GM13976 (cell line): ENCODE measurements at regions not wholly inside any gene's neighbourhood (a gene's known extent, or its start where the extent isn't known, plus 50 kb on each side); places are given as distances from the start of the nearest gene placed in this dataset.
"Not testable (repeated sequence)": the region's sequence is repeated elsewhere in the genome, so short reads cannot be mapped to it uniquely, and the experiment has no call there.

Source experiments
- DNase-seq: peaks from one replicate; pipeline ENCODE4 v3.0.0; 2012; ENCODE audit warnings: low spot score
- CTCF ChIP-seq: IDR thresholded peaks from 2 replicates; pipeline ENCODE4 v1.5.1; 2012; ENCODE audit warnings: borderline replicate concordance, mild to moderate bottlenecking; ENCODE audit not compliant: insufficient read depth; ENCODE audit errors: extremely low read depth, missing control alignments, control extremely low read depth
- in situ Hi-C: fragments of 300-500 bp; cut with MboI; formaldehyde crosslinking; loops from one replicate; pipeline ENCODE4 v1.12.0; 2022; ENCODE audit warnings: low sequenced_read_pairs, mixed read lengths, inconsistent platforms; ENCODE audit not compliant: unreplicated experiment

- in situ Hi-C loops = no loop called here
- TF ChIP-seq CTCF = no peak
- DNase-seq = no peak
These were observed 175.4 kb upstream of the SPRED2 start for GRCh38 chr2:65607662-65608305.

GRCh38 chr2:65605743-65606058 is 173.3 kb upstream of the SPRED2 start:
- in situ Hi-C loops = no loop called here
- TF ChIP-seq CTCF = no peak
- DNase-seq = no peak

- no peak for TF ChIP-seq CTCF
- in situ Hi-C loops = no loop called here
- DNase-seq = no peak
These were observed 172.8 kb upstream of the SPRED2 start for GRCh38 chr2:65605058-65605742.

GRCh38 chr2:65604246-65604645 is 171.8 kb upstream of the SPRED2 start:
- DNase-seq = no peak
- in situ Hi-C loops = no loop called here
- TF ChIP-seq CTCF = no peak

- TF ChIP-seq CTCF = no peak
- DNase-seq = no peak
- in situ Hi-C loops = no loop called here
These were observed 170.3 kb upstream of the SPRED2 start for GRCh38 chr2:65602603-65603235.

GRCh38 chr2:65600871-65601270 is 168.5 kb upstream of the SPRED2 start:
- DNase-seq, in situ Hi-C loops: not testable (repeated sequence)

GRCh38 chr2:65600351-65600750 is 168.0 kb upstream of the SPRED2 start:
- in situ Hi-C loops, DNase-seq: not testable (repeated sequence)
